ENCODE measurements at regions not wholly inside any gene's neighbourhood (a gene's known extent, or its start where the extent isn't known, plus 50 kb on each side); places are given as distances from the start of the nearest gene placed in this dataset.
"Not testable (repeated sequence)": the region's sequence is repeated elsewhere in the genome, so short reads cannot be mapped to it uniquely, and the experiment has no call there.

DNA sequence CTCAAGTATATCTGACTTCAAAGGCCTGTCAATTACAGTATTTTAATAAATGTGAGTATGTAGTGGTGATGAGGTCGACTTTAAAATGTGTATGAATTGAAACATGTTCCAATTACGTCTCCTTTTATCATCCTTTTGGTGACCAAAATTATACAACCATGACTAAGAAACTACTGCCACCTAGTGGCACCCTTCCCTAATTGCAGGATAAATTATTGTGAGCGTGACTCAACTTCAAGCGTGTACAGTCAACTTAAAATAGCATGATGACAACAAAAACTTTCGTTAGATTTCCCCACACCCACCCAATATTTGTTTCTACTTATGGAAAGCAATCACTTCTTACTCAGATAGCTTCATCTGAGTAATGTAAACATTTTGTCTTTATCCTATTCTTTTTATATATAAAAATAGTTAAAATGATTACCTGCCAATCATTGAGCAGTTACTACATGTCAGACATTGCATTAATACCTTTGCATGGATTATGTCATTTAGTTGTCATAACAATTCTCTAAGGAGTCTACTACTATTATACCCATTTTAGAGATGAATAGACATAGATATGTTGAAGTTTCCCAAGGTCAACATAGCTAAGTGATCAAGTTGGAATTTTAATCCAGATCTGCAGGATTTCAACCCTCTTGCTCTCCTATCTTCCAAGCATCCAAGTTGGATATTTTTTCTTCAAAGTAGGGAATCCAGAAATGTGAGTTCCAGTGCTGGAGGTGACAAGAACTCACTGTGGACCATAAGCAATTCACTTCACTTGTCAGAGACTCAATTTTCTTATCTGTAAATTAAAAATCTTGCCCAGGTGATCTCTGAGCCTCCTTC, 106.0 kb downstream of the MEX3B start:
- DNase-seq, result no peak

- DNase-seq, result no peak
Measured at GRCh38 chr15:81937189-81937588, 108.6 kb downstream of the MEX3B start.

DNA sequence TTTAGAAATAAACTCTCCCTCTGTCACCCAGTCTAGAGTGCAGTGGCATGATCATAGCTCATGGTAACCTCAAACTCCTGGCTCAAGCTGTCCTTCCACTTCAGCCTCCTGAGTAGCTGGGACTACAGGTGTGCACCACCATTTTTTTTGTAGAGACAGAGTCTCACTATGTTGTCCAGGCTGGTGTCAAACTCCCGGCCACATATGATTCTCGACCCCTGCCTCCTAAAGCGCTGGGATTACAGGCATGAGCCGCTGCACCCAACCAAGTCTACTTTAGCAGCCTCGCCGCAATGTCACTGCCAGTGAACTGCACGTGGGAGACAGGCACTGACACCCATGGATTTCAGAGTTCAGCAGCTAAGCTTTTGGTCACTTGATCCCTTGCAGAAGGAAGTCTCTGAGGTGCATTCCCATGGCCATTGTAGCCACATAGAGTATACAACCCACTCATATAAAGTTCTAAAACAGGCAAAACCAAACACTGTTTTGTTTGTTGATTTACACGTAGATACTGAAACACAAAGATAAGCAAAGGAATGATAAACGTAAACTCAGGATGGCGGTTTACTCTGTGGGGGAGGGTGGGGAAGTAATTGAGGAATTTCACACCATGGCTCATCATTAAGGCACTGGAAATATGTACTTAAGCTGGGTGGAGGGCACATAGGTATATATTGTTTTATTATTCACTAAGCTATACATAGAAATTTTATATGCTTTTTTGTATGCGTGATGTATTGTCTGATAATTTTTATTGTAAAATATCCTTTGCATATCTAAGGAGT, 115.0 kb downstream of the MEX3B start:
- no peak for DNase-seq

DNA sequence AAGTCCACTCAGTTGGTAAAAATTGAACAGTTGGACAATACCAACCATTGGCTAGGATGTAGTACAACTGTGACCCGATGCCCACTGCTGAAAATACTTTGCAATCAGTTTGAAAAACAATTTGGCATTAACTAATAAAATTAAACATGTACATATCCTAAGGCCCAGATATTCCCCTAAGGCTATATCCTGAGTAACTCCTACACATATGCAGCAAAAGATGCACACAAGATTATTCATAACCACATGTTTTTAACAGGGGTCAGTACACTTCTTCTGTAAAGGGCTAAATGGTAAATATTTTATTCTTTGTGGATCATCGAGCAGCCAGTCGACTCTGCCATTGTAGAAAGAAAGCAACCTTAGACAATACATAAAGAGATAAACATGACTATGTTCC, 116.3 kb downstream of the MEX3B start:
- DNase-seq, result no peak

DNA sequence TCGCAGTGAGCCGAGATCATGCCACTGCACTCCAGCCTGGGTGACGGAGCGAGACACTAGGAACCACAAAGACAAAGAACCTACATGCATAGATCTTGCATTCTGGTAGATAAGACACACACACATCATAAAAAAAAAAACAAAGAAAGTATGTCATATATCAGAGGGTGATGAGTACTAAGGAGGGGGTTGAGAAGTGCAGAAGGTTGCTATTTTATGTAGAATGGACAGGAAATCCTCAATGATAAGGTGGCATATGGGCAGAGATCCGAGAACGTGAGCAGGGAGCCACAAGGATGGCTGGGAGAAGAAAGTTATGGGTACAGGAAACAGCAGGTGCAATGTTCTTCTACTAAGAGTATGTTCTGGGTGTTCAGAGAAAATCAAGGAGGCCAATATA, 118.8 kb downstream of the MEX3B start:
- DNase-seq, result no peak

GRCh38 chr15:81924729-81925128, 121.1 kb downstream of the MEX3B start:
- no peak for DNase-seq

- DNase-seq, result no peak
Measured at GRCh38 chr15:81923561-81924350, 122.1 kb downstream of the MEX3B start.

DNA sequence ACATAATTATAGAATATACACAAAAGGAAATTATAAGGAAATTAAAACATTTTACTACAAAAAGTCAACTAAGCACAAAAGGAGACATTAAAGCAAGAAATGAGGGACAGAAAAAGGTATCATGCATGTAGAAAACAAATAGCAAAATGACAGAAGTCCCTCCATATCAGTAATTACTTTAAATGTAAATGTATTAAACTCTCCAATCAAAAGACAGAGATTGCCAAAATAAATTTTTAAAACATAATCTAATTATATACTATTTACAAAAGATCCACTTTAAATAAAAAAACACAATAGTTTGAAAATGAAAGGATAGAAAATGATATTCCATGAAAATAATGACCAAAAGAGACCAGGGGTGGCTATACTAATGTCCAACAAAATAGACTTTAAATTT, 123.7 kb downstream of the MEX3B start:
- DNase-seq, result no peak

DNA sequence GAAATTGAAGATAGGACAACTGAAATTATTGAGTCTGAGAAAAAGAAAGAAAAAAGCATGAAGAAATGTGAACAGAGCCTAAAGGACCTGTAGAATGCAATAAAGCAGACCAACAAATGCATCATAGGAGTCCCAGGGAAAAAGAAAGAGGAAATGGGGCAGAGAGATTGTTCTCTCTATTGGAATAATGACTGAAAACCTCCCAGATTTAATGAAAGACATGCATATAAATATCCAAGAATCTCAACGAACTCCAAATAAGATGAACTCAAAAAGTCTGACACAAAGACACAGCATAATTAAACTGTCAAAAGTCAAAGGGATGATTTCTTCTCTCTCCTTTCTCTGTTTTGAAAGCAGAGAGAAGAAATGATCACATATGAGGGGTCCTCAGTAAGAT, 124.7 kb downstream of the MEX3B start:
- no peak for DNase-seq

DNA sequence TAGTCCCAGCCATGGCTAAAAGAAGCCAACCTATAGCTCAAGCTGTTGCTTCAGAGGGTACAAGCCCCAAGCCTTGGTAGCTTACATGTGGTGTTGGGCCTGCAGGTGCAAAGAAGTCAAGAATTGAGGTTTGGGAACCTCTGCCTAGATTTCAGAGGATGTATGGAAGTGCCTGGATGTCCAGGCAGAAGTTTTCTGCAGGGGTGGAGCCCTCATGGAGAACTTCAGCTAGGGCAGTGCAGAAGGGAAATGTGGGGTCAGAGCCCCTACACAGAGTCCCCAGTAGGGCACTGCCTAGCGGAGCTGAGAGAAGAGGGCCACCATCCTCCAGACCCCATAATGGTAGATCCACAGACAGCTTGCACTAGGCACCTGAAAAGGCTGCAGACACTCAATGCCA, 127.1 kb downstream of the MEX3B start:
- not testable (repeated sequence) for DNase-seq

GRCh38 chr15:81916451-81916850, 129.4 kb downstream of the MEX3B start:
- no peak for DNase-seq

GRCh38 chr15:81915990-81916389, 129.8 kb downstream of the MEX3B start:
- DNase-seq, result no peak

- DNase-seq, result no peak
Measured at GRCh38 chr15:81914734-81915256, 131.0 kb downstream of the MEX3B start.

GRCh38 chr15:81914333-81914732, 131.5 kb downstream of the MEX3B start:
- no peak for DNase-seq

DNA sequence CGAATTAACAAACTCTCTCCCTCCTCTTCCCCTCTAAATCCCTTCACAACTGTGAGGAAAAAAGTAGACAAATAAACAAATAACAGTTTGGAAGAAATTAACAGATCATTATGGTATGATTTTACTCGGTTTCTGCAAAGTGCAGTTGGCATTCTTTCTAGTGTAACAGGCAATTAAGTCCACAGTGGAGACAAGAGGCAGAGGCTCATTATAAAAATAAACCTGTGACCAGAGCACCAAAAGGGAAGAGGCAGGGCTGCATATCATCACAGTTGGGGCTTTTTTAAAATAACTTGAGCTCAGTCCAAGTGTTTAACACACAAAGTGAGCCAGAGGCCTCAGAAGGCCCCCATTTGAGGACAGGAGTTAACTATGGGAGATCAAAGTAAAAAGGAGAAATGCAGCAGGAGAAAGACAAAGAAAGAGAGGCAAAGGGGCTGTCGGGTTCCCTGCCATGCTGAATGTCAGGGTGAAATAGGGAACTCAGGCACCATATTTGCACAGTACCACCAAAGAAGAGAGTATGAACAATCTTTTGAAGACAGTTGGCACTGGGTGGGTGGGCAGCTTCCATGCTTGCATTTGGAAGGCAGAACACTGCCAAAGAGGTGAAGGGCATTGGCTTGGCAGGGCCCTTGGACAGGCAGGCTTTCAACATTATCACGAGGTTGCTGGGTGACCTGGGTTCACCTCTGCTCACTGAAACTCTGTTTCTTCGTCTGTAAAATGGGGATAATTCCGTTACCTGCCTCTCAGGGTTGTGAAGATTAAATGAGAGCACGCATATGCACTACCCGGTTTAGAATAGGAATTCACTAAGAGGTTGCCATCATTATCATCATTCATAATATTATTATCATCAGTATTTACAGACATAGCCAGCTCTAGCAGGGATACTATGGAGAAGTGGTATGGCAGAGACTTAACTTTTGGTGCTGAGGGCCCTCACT, 134.5 kb downstream of the MEX3B start:
- no peak for DNase-seq

DNA sequence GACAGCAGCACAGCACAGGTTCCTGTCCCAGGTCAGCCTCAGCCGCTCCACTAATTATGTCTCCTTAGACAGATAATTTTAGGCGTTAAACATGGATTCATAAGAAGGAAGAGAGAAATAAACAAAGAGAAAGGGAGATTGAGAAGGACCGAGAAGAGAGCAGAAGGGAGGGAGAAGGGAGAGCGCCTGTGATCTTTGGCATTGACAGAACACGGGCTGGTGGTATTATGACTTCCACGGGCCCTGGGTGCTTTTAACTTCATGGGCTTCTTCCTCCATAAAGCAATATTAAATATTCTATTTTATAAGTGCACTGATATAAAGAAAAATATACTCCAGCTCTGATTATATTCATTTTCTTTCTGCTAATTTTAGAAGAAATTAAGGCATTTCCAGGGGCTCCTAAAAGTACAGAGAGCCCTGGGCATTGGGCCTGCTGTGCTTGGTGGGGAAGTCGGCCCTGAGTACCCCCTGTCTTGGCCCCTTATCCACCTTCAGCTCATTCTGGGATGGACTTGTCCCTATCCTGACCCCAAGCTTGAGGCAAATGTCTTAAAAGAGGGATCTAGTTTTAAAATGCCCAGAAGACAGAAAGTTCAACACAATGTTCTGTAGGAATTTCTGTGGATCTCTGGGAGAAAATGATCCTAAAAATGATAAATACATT, 135.3 kb downstream of the MEX3B start:
- DNase-seq, result no peak

DNA sequence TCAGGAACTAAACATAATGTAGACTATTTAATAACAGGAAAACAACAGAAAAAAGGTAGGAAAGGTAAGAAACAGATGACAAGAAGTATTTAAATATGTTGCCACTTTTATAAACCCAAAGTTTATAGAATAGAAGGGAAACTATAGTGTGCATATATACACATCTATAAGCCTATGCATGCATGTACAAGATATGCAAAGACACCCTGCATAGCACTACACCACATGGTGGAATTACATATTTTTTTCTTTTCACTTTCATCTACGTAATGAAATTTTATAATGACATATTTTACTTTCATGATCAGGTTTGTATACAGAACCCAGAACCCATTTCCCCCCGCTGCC, 136.8 kb downstream of the MEX3B start:
- DNase-seq, result no peak

DNA sequence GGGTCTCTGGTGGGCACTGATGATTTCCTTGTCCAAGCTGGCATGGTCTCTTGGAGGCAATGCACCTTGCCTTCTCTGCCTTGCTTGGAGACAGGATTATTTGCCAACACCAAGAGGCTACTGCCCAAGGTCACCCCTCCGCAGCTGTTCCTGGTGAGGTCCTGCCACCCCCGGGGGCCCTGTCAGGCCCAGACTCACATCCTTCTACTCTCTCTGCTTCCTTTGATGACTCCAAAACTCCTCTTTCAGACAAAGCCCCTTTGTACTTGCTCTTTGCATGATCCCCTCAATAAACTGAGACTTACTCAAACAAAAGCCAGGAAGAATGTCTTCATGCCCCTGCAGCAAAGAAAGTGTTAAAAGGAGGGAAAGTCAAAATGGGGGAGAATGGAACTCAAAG, 137.7 kb downstream of the MEX3B start:
- DNase-seq, result no peak

DNA sequence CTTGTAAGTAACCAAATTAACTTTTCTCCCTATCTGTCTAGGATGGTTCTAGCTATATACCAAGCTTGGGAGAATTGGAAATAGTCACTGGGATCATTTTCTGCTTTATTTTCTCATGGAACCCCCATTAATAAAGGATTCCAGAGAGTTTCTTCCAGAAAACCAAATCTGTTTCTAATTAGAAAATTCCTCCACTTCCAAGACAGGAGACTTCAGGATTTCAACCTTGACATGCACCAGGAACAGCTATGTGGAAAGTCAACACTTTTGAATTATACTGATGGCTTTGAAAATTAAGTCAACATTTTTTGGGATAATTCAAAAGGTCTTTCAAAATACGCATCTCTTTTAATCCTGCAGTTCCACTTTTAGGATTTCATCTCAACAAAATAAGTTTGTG, 138.3 kb downstream of the MEX3B start:
- DNase-seq, result no peak

- DNase-seq, result no peak
Measured at GRCh38 chr15:81905889-81906288, 139.9 kb downstream of the MEX3B start.

DNA sequence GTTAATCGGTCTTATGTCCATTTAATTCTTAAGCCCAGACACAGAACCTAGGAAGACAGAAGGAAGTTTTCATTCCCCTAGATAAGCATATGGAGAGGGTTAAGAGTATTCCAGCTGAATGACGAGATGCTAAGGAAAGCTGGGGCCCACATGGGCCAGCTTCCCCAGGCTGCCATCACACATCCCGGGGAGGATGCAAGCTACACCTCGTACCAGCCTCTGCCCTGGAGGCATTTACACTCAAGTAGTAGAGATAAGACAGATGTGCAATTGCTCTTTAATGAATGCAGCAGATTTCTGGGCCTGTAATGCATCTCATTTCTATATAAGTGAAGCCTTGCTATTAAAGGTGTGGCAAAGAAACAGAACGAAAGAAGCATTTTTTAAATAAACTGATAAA, 144.5 kb downstream of the MEX3B start:
- DNase-seq, result no peak

DNA sequence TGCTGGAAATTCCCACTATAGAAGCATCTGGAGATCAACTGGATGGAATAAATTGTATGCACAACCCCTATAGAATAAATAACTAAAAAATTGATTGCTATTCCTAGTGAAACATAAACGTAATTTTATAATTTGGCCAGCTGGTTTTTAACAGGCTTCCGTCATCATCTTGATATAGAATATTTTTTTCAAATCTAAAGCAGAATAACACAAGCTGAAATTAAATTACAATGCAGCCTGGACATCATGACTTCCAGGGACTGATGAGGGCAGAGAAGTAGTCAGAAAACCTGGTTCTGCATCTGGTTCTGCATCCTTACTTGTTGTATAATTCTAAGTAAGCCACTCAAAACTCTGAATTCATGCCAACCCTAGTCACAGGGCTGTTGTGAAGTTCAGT, 146.1 kb downstream of the MEX3B start:
- DNase-seq, result no peak
